ENCODE measurements at regions not wholly inside any gene's neighbourhood (a gene's known extent, or its start where the extent isn't known, plus 50 kb on each side); places are given as distances from the start of the nearest gene placed in this dataset.

DNA sequence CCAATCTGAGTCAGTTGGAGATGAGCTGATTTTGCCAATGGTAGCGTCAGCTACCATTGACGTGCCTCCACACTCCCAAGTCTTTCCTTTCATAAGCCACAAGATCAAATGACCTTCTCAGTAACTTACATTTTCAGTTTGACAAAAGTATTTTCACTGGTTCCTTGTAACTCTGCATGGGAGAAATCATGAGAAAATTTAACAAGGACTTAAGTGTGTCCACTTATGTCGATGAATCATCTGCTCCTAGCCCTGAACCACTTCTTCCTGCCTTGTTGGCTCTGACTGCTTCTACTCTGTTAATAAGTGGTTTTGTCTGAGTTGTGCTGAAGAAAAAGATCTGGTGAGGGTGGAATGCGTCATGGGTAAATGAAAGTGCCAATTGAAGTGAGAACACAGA lies 101.2 kb downstream of the NFKBIZ start:
- TF ChIP-seq, protein P1, sequence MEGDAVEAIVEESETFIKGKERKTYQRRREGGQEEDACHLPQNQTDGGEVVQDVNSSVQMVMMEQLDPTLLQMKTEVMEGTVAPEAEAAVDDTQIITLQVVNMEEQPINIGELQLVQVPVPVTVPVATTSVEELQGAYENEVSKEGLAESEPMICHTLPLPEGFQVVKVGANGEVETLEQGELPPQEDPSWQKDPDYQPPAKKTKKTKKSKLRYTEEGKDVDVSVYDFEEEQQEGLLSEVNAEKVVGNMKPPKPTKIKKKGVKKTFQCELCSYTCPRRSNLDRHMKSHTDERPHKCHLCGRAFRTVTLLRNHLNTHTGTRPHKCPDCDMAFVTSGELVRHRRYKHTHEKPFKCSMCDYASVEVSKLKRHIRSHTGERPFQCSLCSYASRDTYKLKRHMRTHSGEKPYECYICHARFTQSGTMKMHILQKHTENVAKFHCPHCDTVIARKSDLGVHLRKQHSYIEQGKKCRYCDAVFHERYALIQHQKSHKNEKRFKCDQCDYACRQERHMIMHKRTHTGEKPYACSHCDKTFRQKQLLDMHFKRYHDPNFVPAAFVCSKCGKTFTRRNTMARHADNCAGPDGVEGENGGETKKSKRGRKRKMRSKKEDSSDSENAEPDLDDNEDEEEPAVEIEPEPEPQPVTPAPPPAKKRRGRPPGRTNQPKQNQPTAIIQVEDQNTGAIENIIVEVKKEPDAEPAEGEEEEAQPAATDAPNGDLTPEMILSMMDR (IDR thresholded peaks at IDR 0.05; ENCODE audit: low read depth, low read length, missing control alignments): no peak
- no peak overlapping the region for H3K4me3 ChIP-seq (ENCODE audit: low read depth, low read length)
- in situ Hi-C loops (cut with HindIII; ENCODE audit: low sequenced_read_pairs): no loop called here
- DNase-seq (ENCODE audit: low read depth): peak; percentile 83

DNA sequence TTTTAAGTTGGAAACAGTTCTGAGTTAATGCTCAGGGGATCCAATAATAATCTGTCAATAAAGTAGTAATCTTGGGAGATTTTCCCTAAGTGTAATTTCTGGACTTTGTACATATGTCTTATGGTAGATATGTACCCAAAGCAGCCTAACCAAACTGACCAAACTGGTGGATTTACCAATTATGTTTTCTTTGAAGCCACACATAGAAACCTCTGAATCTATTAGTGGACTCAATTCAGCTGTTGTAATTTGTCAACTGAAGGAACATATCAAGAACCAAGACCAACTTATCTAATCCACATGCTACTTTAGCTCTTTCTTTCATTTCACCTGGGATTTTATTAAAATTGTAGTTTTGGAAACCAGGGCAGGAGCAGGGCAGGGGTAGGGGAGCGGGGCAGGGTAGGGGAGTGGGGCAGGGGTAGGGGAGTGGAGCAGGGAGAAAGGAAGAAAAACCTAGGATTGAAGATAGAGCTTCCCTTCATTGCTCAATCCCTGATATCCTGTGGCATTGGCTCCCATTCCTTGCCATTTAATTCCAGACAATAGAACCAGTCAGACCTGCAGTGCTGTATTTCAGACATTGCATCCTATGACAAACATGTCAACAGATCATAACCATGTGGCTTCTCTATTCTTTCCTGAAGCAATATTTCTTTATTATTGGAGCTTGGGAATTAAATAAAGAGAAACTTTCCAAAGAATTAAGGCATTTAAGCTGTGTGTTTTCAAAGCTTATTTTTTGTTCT lies 101.8 kb downstream of the NFKBIZ start:
- no peak for DNase-seq (ENCODE audit: low read depth)
- TF ChIP-seq, protein P1 (IDR thresholded peaks at IDR 0.05; ENCODE audit: low read depth, low read length, missing control alignments): no peak
- in situ Hi-C loops (cut with HindIII; ENCODE audit: low sequenced_read_pairs): no loop called here
- no peak overlapping the region for H3K4me3 ChIP-seq (ENCODE audit: low read depth, low read length)

DNA sequence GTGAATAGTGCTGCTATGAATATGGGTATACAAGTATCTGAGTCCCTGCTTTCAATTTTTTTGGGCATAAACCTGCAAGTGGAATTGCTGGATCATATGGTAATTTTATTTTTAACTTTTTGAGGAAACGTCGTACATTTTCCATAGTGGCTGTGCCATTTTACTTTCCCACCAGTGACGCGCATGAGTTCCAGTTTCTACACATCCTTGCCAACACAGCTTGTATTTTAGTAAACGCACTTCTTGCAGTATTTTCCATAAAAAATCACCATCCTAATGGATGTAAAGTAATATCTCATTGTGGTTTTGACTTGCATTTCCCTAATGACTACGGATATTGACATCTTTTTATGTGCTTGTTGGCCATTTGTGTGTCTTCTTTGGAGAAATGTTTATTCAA lies 105.0 kb downstream of the NFKBIZ start:
- H3K4me3 ChIP-seq (ENCODE audit: low read depth, low read length): no peak overlapping the region
- in situ Hi-C loops (cut with HindIII; ENCODE audit: low sequenced_read_pairs): no loop called here
- TF ChIP-seq, protein P1 (IDR thresholded peaks at IDR 0.05; ENCODE audit: low read depth, low read length, missing control alignments): no peak
- DNase-seq (ENCODE audit: low read depth): no peak

DNA sequence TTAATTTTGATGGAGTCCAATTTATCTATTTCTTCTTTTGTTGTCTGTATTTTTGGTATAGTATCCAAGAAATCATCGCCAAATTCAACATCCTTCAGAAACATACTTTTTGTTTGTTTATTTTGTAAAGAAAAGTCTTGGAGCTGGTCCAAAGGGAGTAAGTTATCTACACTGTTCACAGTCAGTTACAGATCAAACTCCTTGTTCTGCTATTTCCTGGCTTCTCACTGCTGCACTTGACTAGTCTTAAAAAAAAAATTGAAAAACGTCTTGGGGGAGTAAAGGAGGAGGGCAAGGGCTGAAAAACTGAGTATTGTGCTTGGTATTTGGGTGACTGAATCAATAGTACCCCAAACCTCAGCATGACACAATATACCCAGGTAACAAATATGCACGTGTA lies 105.6 kb downstream of the NFKBIZ start:
- TF ChIP-seq, protein P1 (IDR thresholded peaks at IDR 0.05; ENCODE audit: low read depth, low read length, missing control alignments): no peak
- H3K4me3 ChIP-seq (ENCODE audit: low read depth, low read length): no peak overlapping the region
- in situ Hi-C loops (cut with HindIII; ENCODE audit: low sequenced_read_pairs): no loop called here
- no peak for DNase-seq (ENCODE audit: low read depth)

DNA sequence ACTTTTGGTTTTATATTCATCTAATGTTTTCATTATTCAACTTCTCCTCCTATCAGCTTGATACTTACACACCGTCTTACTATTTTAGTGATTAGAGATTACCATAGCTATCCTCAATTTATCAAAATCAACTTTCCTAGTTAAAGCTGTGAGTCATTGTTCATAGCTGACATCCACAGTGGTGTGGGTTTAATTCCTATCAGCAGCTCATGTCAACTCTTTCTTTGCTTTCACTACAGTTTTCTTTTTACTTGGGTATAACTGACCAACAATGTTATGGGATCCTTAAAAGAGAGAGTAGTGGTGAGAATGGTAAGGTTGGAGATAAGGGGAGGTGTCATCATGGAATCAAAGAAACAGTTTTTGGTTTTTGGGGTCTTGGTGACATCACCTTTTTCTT lies 112.7 kb downstream of the NFKBIZ start:
- in situ Hi-C loops (cut with HindIII; ENCODE audit: low sequenced_read_pairs): no loop called here
- no peak for DNase-seq (ENCODE audit: low read depth)
- no peak overlapping the region for H3K4me3 ChIP-seq (ENCODE audit: low read depth, low read length)
- TF ChIP-seq, protein P1 (IDR thresholded peaks at IDR 0.05; ENCODE audit: low read depth, low read length, missing control alignments): no peak

DNA sequence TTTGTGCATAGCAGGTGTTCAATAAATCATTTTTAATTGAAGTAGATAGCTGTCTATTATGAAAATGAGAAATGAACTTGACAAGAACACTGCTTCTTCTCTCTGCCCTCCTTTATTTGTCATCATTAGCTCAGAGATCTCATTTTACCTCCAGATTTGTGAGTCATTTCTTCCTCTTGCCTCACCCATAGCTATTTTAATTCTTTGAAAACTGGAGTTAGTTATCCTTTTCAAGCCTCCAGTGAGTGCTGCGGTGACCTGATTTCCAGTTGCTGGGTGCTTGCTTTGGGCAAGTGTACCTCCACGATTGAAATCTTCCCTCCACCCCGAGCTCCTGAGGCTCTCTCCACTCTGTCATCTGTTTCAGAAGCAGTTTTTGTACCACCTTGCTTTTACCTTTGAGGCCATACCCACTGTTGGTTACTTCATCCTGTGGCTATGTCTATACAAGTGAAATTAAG lies 114.6 kb downstream of the NFKBIZ start:
- in situ Hi-C loops (cut with HindIII; ENCODE audit: low sequenced_read_pairs): no loop called here
- DNase-seq (ENCODE audit: low read depth): no peak
- TF ChIP-seq, protein P1 (IDR thresholded peaks at IDR 0.05; ENCODE audit: low read depth, low read length, missing control alignments): no peak
- no peak overlapping the region for H3K4me3 ChIP-seq (ENCODE audit: low read depth, low read length)

All from astrocyte of the cerebellum (primary cell).